Mucosa of descending colon (tissue), 3 donors: ENCODE measurements at regions not wholly inside any gene's neighbourhood (a gene's known extent, or its start where the extent isn't known, plus 50 kb on each side); places are given as distances from the start of the nearest gene placed in this dataset.

Source experiments
- ATAC-seq: fragments of 200-7000 bp; cut with Tn5 transposase; one replicate; pipeline ENCODE4 v1.9.1; 2020; ENCODE audit warnings: mild to moderate bottlenecking, moderate library complexity
- DNase-seq, 3 donors: peaks; one replicate each; pipeline ENCODE4 v3.0.0-alpha.2; 2020
- H3K36me3 ChIP-seq: fragments of 200-600 bp; one replicate; pipeline ENCODE4 v1.8.0; 2021; ENCODE audit warnings: low read depth, mild to moderate bottlenecking
- H3K4me1 ChIP-seq: fragments of 200-600 bp; one replicate; pipeline ENCODE4 v1.8.0; 2021; ENCODE audit warnings: low read depth, mild to moderate bottlenecking
- H3K4me3 ChIP-seq: fragments of 200-600 bp; one replicate; pipeline ENCODE4 v1.8.0; 2021; ENCODE audit warnings: mild to moderate bottlenecking
- H3K9me3 ChIP-seq: fragments of 200-600 bp; one replicate; pipeline ENCODE4 v1.8.0; 2021; ENCODE audit warnings: mild to moderate bottlenecking
- CTCF ChIP-seq: fragments of 200-600 bp; IDR thresholded peaks from one replicate; pipeline ENCODE4 v1.8.0; 2022; ENCODE audit warnings: antibody characterized with exemption, mild to moderate bottlenecking
- intact Hi-C, 2 donors: fragments of 100-400 bp; cut with DNase I in 1 of 2; cut with micrococcal nuclease in 1 of 2; formaldehyde crosslinking; loops; one replicate each; pipeline versions ENCODE4 v1.11.0 to v1.11.1; 2022; cut with DNase I, micrococcal nuclease
- donor health status: DM: no; HTN: no; CAD: no; lungs with moderate emphysema.
- donor health status: DM: no; HTN: no; CAD: no.
- donor health status: DM: no; HTN: yes; CAD: no.

GRCh38 chr12:67727702-67728666 is 79.4 kb downstream of the DYRK2 start:
- no peaks in the 10 kb centered on the region for H3K9me3 ChIP-seq
- TF ChIP-seq CTCF = no peak
- no peaks in the 10 kb centered on the region for H3K4me1 ChIP-seq
- no peaks in the 10 kb centered on the region for H3K36me3 ChIP-seq
- ATAC-seq = no peak
- intact Hi-C loops = no loop called here
- no peak overlapping the region for H3K4me3 ChIP-seq
- DNase-seq = no peak

- ATAC-seq (no peak), DNase-seq (no peak)
- H3K36me3 ChIP-seq = no peaks in the 10 kb centered on the region
- H3K4me1 ChIP-seq = no peaks in the 10 kb centered on the region
- no peak for TF ChIP-seq CTCF
- no peaks in the 10 kb centered on the region for H3K9me3 ChIP-seq
- intact Hi-C loops = no loop called here
- H3K4me3 ChIP-seq = no peak overlapping the region
These were observed 84.3 kb downstream of the DYRK2 start for GRCh38 chr12:67732857-67733256.

GRCh38 chr12:67735868-67736267 is 87.3 kb downstream of the DYRK2 start:
- Histone ChIP-seq H3K36me3 (no peaks in the 10 kb centered on the region), H3K9me3 (no peaks in the 10 kb centered on the region), H3K4me3 (no peak overlapping the region), H3K4me1 (no peaks in the 10 kb centered on the region)
- ATAC-seq (no peak), DNase-seq (no peak)
- TF ChIP-seq CTCF = no peak
- intact Hi-C loops = no loop called here

GRCh38 chr12:67740711-67741110 is 92.2 kb downstream of the DYRK2 start:
- ATAC-seq (no peak), DNase-seq (no peak)
- H3K36me3 ChIP-seq = no peaks in the 10 kb centered on the region
- no peak overlapping the region for H3K4me3 ChIP-seq
- intact Hi-C loops = no loop called here
- no peaks in the 10 kb centered on the region for H3K9me3 ChIP-seq
- TF ChIP-seq CTCF = no peak
- H3K4me1 ChIP-seq = no peaks in the 10 kb centered on the region

- Histone ChIP-seq H3K4me1 (no peaks in the 10 kb centered on the region), H3K9me3 (no peaks in the 10 kb centered on the region), H3K4me3 (no peak overlapping the region), H3K36me3 (no peaks in the 10 kb centered on the region)
- no peak for TF ChIP-seq CTCF
- DNase-seq (no peak), ATAC-seq (no peak)
- intact Hi-C loops = no loop called here
These were observed 92.7 kb downstream of the DYRK2 start for GRCh38 chr12:67741270-67741669.
